OCI-LY1 (cell line): ENCODE measurements at regions not wholly inside any gene's neighbourhood (a gene's known extent, or its start where the extent isn't known, plus 50 kb on each side); places are given as distances from the start of the nearest gene placed in this dataset.

Source experiments
- H2AFZ ChIP-seq: fragments of 200-600 bp; sonication (generic), shearing (Covaris generic); 2 replicates; pipeline ENCODE4 v1.6.0; 2014; ENCODE audit warnings: antibody characterized with exemption, mild to moderate bottlenecking, low read length
- H3F3A ChIP-seq: fragments of 200-600 bp; sonication (generic), shearing (Covaris generic); 2 replicates; pipeline ENCODE4 v1.6.0; 2014; ENCODE audit warnings: mild to moderate bottlenecking, antibody characterized with exemption, low read length, moderate library complexity; ENCODE audit not compliant: insufficient read depth
- H3K27ac ChIP-seq: fragments of 200-600 bp; sonication (generic); 2 replicates; pipeline ENCODE4 v1.5.1; 2014; ENCODE audit warnings: low read length, mixed run types, mild to moderate bottlenecking, low read depth; ENCODE audit not compliant: poor library complexity, severe bottlenecking
- H3K27me3 ChIP-seq: fragments of 200-600 bp; sonication (generic); 2 replicates; pipeline ENCODE4 v1.6.0; 2014; ENCODE audit warnings: antibody characterized with exemption, mild to moderate bottlenecking, low read length, moderate library complexity; ENCODE audit not compliant: insufficient read depth
- H3K36me3 ChIP-seq: fragments of 200-600 bp; sonication (generic); 2 replicates; pipeline ENCODE4 v1.6.1; 2014; ENCODE audit warnings: mild to moderate bottlenecking, antibody characterized with exemption, low read length, moderate library complexity, mixed read lengths; ENCODE audit not compliant: insufficient read depth
- H3K4me1 ChIP-seq: fragments of 200-600 bp; sonication (generic); 2 replicates; pipeline ENCODE4 v1.5.1; 2014; ENCODE audit warnings: mild to moderate bottlenecking, low read length, moderate library complexity; ENCODE audit not compliant: insufficient read depth, severe bottlenecking
- H3K4me2 ChIP-seq: fragments of 200-600 bp; sonication (generic), shearing (Covaris generic); 2 replicates; pipeline ENCODE4 v1.6.1; 2014; ENCODE audit warnings: low read length
- H3K4me3 ChIP-seq: fragments of 200-600 bp; sonication (generic); 2 replicates; pipeline ENCODE4 v1.5.1; 2014; ENCODE audit warnings: low read length, low read depth, mild to moderate bottlenecking, mixed read lengths; ENCODE audit not compliant: poor library complexity, severe bottlenecking
- H3K79me2 ChIP-seq: fragments of 200-600 bp; shearing (Covaris generic); 2 replicates; pipeline ENCODE4 v1.6.1; 2016; ENCODE audit warnings: mixed run types, low read length, mixed read lengths; ENCODE audit not compliant: insufficient read depth
- H3K9ac ChIP-seq: fragments of 200-600 bp; sonication (generic), shearing (Covaris generic); 2 replicates; pipeline ENCODE4 v1.6.1; 2014; ENCODE audit warnings: mild to moderate bottlenecking, low read length, mixed read lengths
- H3K9me2 ChIP-seq: fragments of 200-600 bp; sonication (generic), shearing (Covaris generic); 2 replicates; pipeline ENCODE4 v1.6.1; 2014; ENCODE audit warnings: low read depth, mild to moderate bottlenecking, low read length, mixed read lengths
- H3K9me3 ChIP-seq: fragments of 200-600 bp; shearing (Covaris generic); 2 replicates; pipeline ENCODE4 v1.6.1; 2014; ENCODE audit warnings: low read length, mixed read lengths
- H4K20me1 ChIP-seq: fragments of 200-600 bp; sonication (generic), shearing (Covaris generic); 2 replicates; pipeline ENCODE4 v1.6.0; 2016; ENCODE audit warnings: mild to moderate bottlenecking, low read length; ENCODE audit not compliant: insufficient read depth
- CTCF ChIP-seq: fragments of 200-600 bp; sonication (generic), shearing (Covaris generic); IDR thresholded peaks from 2 replicates; pipeline ENCODE4 v1.5.1; 2017; ENCODE audit warnings: mild to moderate bottlenecking, antibody characterized with exemption, low read length, moderate library complexity, mixed read lengths
- EZH2 ChIP-seq: fragments of 200-600 bp; sonication (generic), shearing (Covaris generic); IDR thresholded peaks from 2 replicates; pipeline ENCODE4 v1.8.0; 2017; ENCODE audit warnings: borderline replicate concordance, mixed run types, mild to moderate bottlenecking, antibody characterized with exemption, low read length, moderate library complexity, mixed read lengths

GRCh38 chr15:96598514-96598913, 268.0 kb downstream of the NR2F2 start:
- Histone ChIP-seq H2AFZ (no peak overlapping the region), H3K4me3 (no peak overlapping the region), H3K4me2 (no peak overlapping the region), H3K9me2 (no peaks in the 10 kb centered on the region), H3K4me1 (no peaks in the 10 kb centered on the region), H3K27me3 (no peaks in the 10 kb centered on the region), H4K20me1 (no peaks in the 10 kb centered on the region), H3K9ac (no peak overlapping the region), H3K27ac (no peak overlapping the region), H3K36me3 (no peaks in the 10 kb centered on the region), H3K9me3 (no peaks in the 10 kb centered on the region), H3K79me2 (no peaks in the 10 kb centered on the region), H3F3A (no peaks in the 10 kb centered on the region)
- no peak for TF ChIP-seq EZH2
- no peak for TF ChIP-seq CTCF

GRCh38 chr15:96599268-96599667, 268.8 kb downstream of the NR2F2 start:
- Histone ChIP-seq H3K9ac (no peak overlapping the region), H3K4me1 (no peaks in the 10 kb centered on the region), H3K4me3 (no peak overlapping the region), H3K79me2 (no peaks in the 10 kb centered on the region), H3K27me3 (no peaks in the 10 kb centered on the region), H2AFZ (no peak overlapping the region), H3K36me3 (no peaks in the 10 kb centered on the region), H4K20me1 (no peaks in the 10 kb centered on the region), H3K4me2 (no peak overlapping the region), H3F3A (no peaks in the 10 kb centered on the region), H3K27ac (no peak overlapping the region), H3K9me3 (no peaks in the 10 kb centered on the region), H3K9me2 (no peaks in the 10 kb centered on the region)
- TF ChIP-seq EZH2 (no peak), CTCF (no peak)

DNA sequence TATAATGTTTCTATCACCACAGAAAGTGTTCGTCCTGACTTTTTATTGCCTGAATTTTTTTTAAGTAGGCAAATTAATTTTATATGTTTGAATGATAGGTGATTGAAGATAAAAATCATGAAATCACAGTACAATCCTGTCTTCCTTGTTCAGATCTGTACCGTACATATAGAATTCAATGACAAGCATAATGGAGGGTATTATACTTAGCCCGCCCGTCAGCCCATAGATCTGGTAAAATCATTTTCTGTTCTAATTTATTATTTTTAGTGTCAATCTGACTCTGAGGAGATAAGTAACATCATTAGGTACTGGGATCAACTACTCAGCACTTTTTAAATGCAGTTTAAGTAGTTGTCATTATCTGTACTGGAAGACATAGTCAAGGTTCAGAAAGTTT, 269.9 kb downstream of the NR2F2 start:
- H3K4me2 ChIP-seq = no peak overlapping the region
- H2AFZ ChIP-seq = no peak overlapping the region
- H3K27me3 ChIP-seq = no peaks in the 10 kb centered on the region
- H3K4me1 ChIP-seq = no peaks in the 10 kb centered on the region
- TF ChIP-seq CTCF = no peak
- TF ChIP-seq EZH2 = no peak
- H3K4me3 ChIP-seq = no peak overlapping the region
- no peaks in the 10 kb centered on the region for H3K9me3 ChIP-seq
- H3K36me3 ChIP-seq = no peaks in the 10 kb centered on the region
- H3K9ac ChIP-seq = no peak overlapping the region
- H4K20me1 ChIP-seq = no peaks in the 10 kb centered on the region
- H3K27ac ChIP-seq = no peak overlapping the region
- H3K79me2 ChIP-seq = no peaks in the 10 kb centered on the region
- no peaks in the 10 kb centered on the region for H3K9me2 ChIP-seq
- H3F3A ChIP-seq = no peaks in the 10 kb centered on the region
